Mesenchymal stem cell (in vitro differentiated cells and primary cell): ENCODE measurements at regions not wholly inside any gene's neighbourhood (a gene's known extent, or its start where the extent isn't known, plus 50 kb on each side); places are given as distances from the start of the nearest gene placed in this dataset.

Source experiments
- DNase-seq: peaks from one replicate; pipeline ENCODE4 v3.0.0-alpha.2; 2013
- H2AFZ ChIP-seq: one replicate; pipeline ENCODE4 v1.6.1; 2013; ENCODE audit warnings: low read depth, mild to moderate bottlenecking, control low read depth, inconsistent platforms, low read length, moderate library complexity
- H2AK5ac ChIP-seq: 2 replicates; pipeline ENCODE4 v1.6.1; 2013; ENCODE audit warnings: low read length, moderate library complexity, mild to moderate bottlenecking, inconsistent platforms; ENCODE audit not compliant: severe bottlenecking
- H2BK120ac ChIP-seq: one replicate; pipeline ENCODE4 v1.6.1; 2013; ENCODE audit warnings: low read depth, mild to moderate bottlenecking, inconsistent platforms, low read length, moderate library complexity
- H2BK12ac ChIP-seq, 2 experiments: one replicate each; pipeline ENCODE4 v1.6.1; 2013; ENCODE audit warnings: inconsistent platforms in 2 of 2, low read length in 2 of 2, mild to moderate bottlenecking in 2 of 2, moderate library complexity in 2 of 2, control low read depth in 1 of 2
- H2BK15ac ChIP-seq: one replicate; pipeline ENCODE4 v1.6.1; 2013; ENCODE audit warnings: mild to moderate bottlenecking, low read depth, inconsistent platforms; ENCODE audit not compliant: poor library complexity, severe bottlenecking
- H2BK5ac ChIP-seq: 2 replicates; pipeline ENCODE4 v1.6.1; 2013; ENCODE audit warnings: low read depth, mild to moderate bottlenecking, low read length, control low read depth, inconsistent platforms; ENCODE audit not compliant: poor library complexity, severe bottlenecking
- H3K14ac ChIP-seq, 2 experiments: one replicate each; pipeline ENCODE4 v1.6.1; 2013; ENCODE audit warnings: inconsistent platforms in 2 of 2, low read length in 2 of 2, control low read depth in 1 of 2, mild to moderate bottlenecking in 1 of 2, moderate library complexity in 1 of 2
- H3K18ac ChIP-seq, 2 experiments: one replicate each; pipeline ENCODE4 v1.6.1; 2013; ENCODE audit warnings: inconsistent platforms in 2 of 2, low read length in 2 of 2, control low read depth in 1 of 2, low read depth in 1 of 2, mild to moderate bottlenecking in 1 of 2
- H3K23ac ChIP-seq, 2 experiments: one replicate each; pipeline ENCODE4 v1.6.1; 2013; ENCODE audit warnings: inconsistent platforms in 2 of 2, low read length in 2 of 2, mild to moderate bottlenecking in 2 of 2, moderate library complexity in 2 of 2, control low read depth in 1 of 2
- H3K27ac ChIP-seq: 2 replicates; pipeline ENCODE4 v1.5.1; 2013; ENCODE audit warnings: mild to moderate bottlenecking, moderate library complexity, low read length, control low read depth, inconsistent platforms; ENCODE audit not compliant: poor library complexity, severe bottlenecking
- H3K27me3 ChIP-seq, 2 experiments: 2 replicates each; pipeline versions ENCODE4 v1.6.1 to v1.7.0; 2013; ENCODE audit warnings: low read length in 2 of 2, mild to moderate bottlenecking in 2 of 2, moderate library complexity in 2 of 2, control low read depth in 1 of 2, inconsistent platforms in 1 of 2; ENCODE audit not compliant: control insufficient read depth in 1 of 2, insufficient read depth in 1 of 2
- H3K36me3 ChIP-seq, 2 experiments: 2 replicates each; pipeline versions ENCODE4 v1.6.1 to v1.7.0; 2013; ENCODE audit warnings: low read length in 2 of 2, control low read depth in 1 of 2, inconsistent platforms in 1 of 2, low read depth in 1 of 2, mild to moderate bottlenecking in 1 of 2; ENCODE audit not compliant: insufficient read depth in 2 of 2, control insufficient read depth in 1 of 2
- H3K4ac ChIP-seq, 2 experiments: one replicate each; pipeline ENCODE4 v1.6.1; 2013; ENCODE audit warnings: inconsistent platforms in 2 of 2, low read length in 2 of 2, mild to moderate bottlenecking in 2 of 2, moderate library complexity in 2 of 2, control low read depth in 1 of 2, low read depth in 1 of 2
- H3K4me1 ChIP-seq: 2 replicates; pipeline ENCODE4 v1.6.1; 2013; ENCODE audit warnings: low read depth, low read length, control low read depth; ENCODE audit not compliant: control insufficient read depth, insufficient read depth
- H3K4me2 ChIP-seq: 2 replicates; pipeline ENCODE4 v1.6.1; 2013; ENCODE audit warnings: low read length, mild to moderate bottlenecking, inconsistent platforms; ENCODE audit not compliant: poor library complexity, severe bottlenecking
- H3K4me3 ChIP-seq, 2 experiments: 2 replicates each; pipeline versions ENCODE4 v1.5.1 to v1.7.0; 2013; ENCODE audit warnings: low read length in 2 of 2, mild to moderate bottlenecking in 2 of 2, control low read depth in 1 of 2, low read depth in 1 of 2; ENCODE audit not compliant: insufficient read depth in 1 of 2
- H3K79me1 ChIP-seq: replicated peaks from 2 replicates; pipeline ENCODE4 v1.6.1; 2013; ENCODE audit warnings: mild to moderate bottlenecking, control low read depth, low read length, inconsistent platforms; ENCODE audit not compliant: poor library complexity, severe bottlenecking
- H3K9ac ChIP-seq: 2 replicates; pipeline ENCODE4 v1.7.0; 2013; ENCODE audit warnings: mild to moderate bottlenecking, low read length, moderate library complexity
- H3K9me3 ChIP-seq: 2 replicates; pipeline ENCODE4 v1.7.0; 2013; ENCODE audit warnings: mild to moderate bottlenecking, low read length; ENCODE audit not compliant: control insufficient read depth
- H4K8ac ChIP-seq: one replicate; pipeline ENCODE4 v1.6.1; 2013; ENCODE audit warnings: inconsistent platforms, mild to moderate bottlenecking, low read length, moderate library complexity
- H4K91ac ChIP-seq: one replicate; pipeline ENCODE4 v1.6.1; 2013; ENCODE audit warnings: mild to moderate bottlenecking, low read length, inconsistent platforms
- WGBS: methylation state at CpG from one replicate; pipeline ENCODE4 v1.1.7; 2013; ENCODE audit warnings: mixed read lengths; 5-methylcytosine and 5-hydroxymethylcytosine counted together

GRCh38 chr12:94849411-94849976 is 154.0 kb downstream of the NDUFA12 start:
- Histone ChIP-seq H2BK5ac (no peak overlapping the region), H3K23ac (no peak overlapping the region), H3K4me3 (no peak overlapping the region), H2BK15ac (no peak overlapping the region), H4K91ac (no peak overlapping the region), H2BK120ac (no peak overlapping the region), H3K4ac (peak overlapping the region in 1 of 2 experiments; percentile 5), H3K9me3 (no peaks in the 10 kb centered on the region), H3K9ac (no peak overlapping the region), H3K27ac (no peak overlapping the region), H3K14ac (peak overlapping the region in 1 of 2 experiments; percentile 89), H4K8ac (no peak overlapping the region), H3K4me1 (peaks cover 8% of the 10 kb centered on the region), H3K27me3 (peaks cover 17 to 21% of the 10 kb centered on the region in 2 experiments), H2AFZ (no peak overlapping the region), H2BK12ac (no peak overlapping the region), H3K36me3 (no peaks in the 10 kb centered on the region), H3K18ac (no peak overlapping the region), H2AK5ac (no peak overlapping the region), H3K79me1 (no peaks in the 10 kb centered on the region), H3K4me2 (no peak overlapping the region)
- WGBS, result 77% methylated on average over 5 of the region's 5 CpGs
- DNase-seq, result no peak

DNA sequence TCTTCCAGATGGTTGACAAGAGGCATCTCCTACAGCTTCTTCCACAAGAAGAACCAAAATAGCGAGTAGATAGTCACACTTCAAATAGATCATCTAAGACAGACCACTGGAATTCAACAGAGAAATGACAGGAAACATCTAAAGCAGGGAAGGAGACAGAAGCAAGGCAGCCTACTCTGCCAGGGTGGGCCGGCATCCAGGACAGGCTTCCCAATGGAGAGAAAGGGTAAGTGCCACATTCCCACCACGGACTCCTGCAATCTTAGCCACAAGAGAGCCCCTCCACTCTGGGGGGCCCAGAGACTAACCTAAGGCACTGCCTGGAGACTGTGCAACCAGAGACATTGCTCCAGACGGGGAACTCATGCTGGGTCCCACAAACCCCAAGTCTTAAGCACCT is 154.5 kb downstream of the NDUFA12 start:
- H3K18ac ChIP-seq, result no peak overlapping the region
- H3K9me3 ChIP-seq, result no peaks in the 10 kb centered on the region
- H3K4me2 ChIP-seq, result no peak overlapping the region
- H2BK5ac ChIP-seq, result no peak overlapping the region
- no peaks in the 10 kb centered on the region for H3K79me1 ChIP-seq
- no peak overlapping the region for H3K4me3 ChIP-seq
- H3K36me3 ChIP-seq, result no peaks in the 10 kb centered on the region
- H3K23ac ChIP-seq, result no peak overlapping the region
- H3K14ac ChIP-seq, result no peak overlapping the region
- H2AFZ ChIP-seq, result no peak overlapping the region
- no peak overlapping the region for H3K27ac ChIP-seq
- H3K4me1 ChIP-seq, result peaks cover 8% of the 10 kb centered on the region
- no peak overlapping the region for H4K8ac ChIP-seq
- no peak for DNase-seq
- H3K27me3 ChIP-seq, result peaks cover 20 to 23% of the 10 kb centered on the region in 2 experiments
- H2AK5ac ChIP-seq, result no peak overlapping the region
- H2BK120ac ChIP-seq, result no peak overlapping the region
- whole genome bisulfite sequencing, result 86% methylated on average over 4 of the region's 4 CpGs
- no peak overlapping the region for H3K9ac ChIP-seq
- H2BK12ac ChIP-seq, result no peak overlapping the region
- H3K4ac ChIP-seq, result no peak overlapping the region
- H2BK15ac ChIP-seq, result no peak overlapping the region
- H4K91ac ChIP-seq, result no peak overlapping the region

DNA sequence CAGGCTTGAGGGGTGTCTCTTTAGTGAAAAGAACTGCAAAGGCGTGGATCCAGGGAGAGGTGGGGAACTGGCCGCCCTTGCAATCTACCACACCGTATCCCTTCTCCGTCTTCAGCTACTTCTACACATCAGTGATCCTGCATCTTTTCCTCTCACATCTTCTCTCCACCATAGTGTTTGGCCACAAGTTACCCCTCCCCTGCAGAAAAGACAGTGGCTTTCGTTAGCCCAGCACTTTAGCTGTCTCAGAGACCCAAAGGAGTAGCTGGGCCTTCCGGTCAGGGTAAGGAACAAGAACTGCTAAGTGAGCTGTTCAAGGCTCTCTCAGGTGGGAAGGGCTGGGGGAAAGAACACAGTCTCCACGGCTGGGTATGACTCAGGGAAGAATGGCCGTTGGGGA is 158.4 kb downstream of the NDUFA12 start:
- Histone ChIP-seq H3K14ac (peak overlapping the region in 1 of 2 experiments; percentile 36), H3K4me3 (no peak overlapping the region), H3K4me1 (peaks cover 8% of the 10 kb centered on the region), H2BK5ac (no peak overlapping the region), H2AFZ (no peak overlapping the region), H3K23ac (no peak overlapping the region), H3K9ac (no peak overlapping the region), H3K27me3 (peaks cover 27 to 28% of the 10 kb centered on the region in 2 experiments), H3K18ac (no peak overlapping the region), H3K79me1 (no peaks in the 10 kb centered on the region), H2BK120ac (no peak overlapping the region), H4K91ac (no peak overlapping the region), H3K4ac (no peak overlapping the region), H4K8ac (no peak overlapping the region), H2AK5ac (no peak overlapping the region), H3K36me3 (no peaks in the 10 kb centered on the region), H2BK12ac (no peak overlapping the region), H2BK15ac (no peak overlapping the region), H3K9me3 (no peaks in the 10 kb centered on the region), H3K4me2 (no peak overlapping the region), H3K27ac (no peak overlapping the region)
- WGBS, result 87% methylated on average over 8 of the region's 8 CpGs
- DNase-seq, result no peak

GRCh38 chr12:94844452-94844851 is 159.0 kb downstream of the NDUFA12 start:
- Histone ChIP-seq H3K4me3 (no peak overlapping the region), H2AFZ (peak overlapping the region; percentile 14), H2BK120ac (no peak overlapping the region), H3K27ac (no peak overlapping the region), H3K36me3 (no peaks in the 10 kb centered on the region), H2BK15ac (no peak overlapping the region), H3K18ac (no peak overlapping the region), H2BK12ac (no peak overlapping the region), H3K27me3 (peaks cover 27 to 28% of the 10 kb centered on the region in 2 experiments), H3K79me1 (no peaks in the 10 kb centered on the region), H3K4me2 (no peak overlapping the region), H4K91ac (no peak overlapping the region), H3K4ac (no peak overlapping the region), H2BK5ac (no peak overlapping the region), H3K14ac (peak overlapping the region in 1 of 2 experiments; percentile 48), H3K23ac (no peak overlapping the region), H3K9me3 (no peaks in the 10 kb centered on the region), H4K8ac (no peak overlapping the region), H3K4me1 (peaks cover 6% of the 10 kb centered on the region), H3K9ac (no peak overlapping the region), H2AK5ac (no peak overlapping the region)
- WGBS, result 81% methylated on average over 3 of the region's 3 CpGs
- DNase-seq, result no peak
